GM18498 (cell line): ENCODE measurements at regions not wholly inside any gene's neighbourhood (a gene's known extent, or its start where the extent isn't known, plus 50 kb on each side); places are given as distances from the start of the nearest gene placed in this dataset.

Experiments used
- ATAC-seq: cut with Tn5 transposase; IDR thresholded peaks from one replicate; pipeline ENCODE4 v1.9.1; 2021; ENCODE audit warnings: mild to moderate bottlenecking, moderate library complexity; ENCODE audit not compliant: unreplicated experiment

- ATAC-seq, result no peak
These were observed 335.9 kb upstream of the SLCO3A1 start for GRCh38 chr15:91517491-91518200.

- no peak for ATAC-seq
These were observed 332.7 kb upstream of the SLCO3A1 start for GRCh38 chr15:91520850-91521249.

- no peak for ATAC-seq
These were observed 332.0 kb upstream of the SLCO3A1 start for GRCh38 chr15:91521548-91521947.

- ATAC-seq, result no peak
These were observed 331.5 kb upstream of the SLCO3A1 start for GRCh38 chr15:91521996-91522395.

- no peak for ATAC-seq
These were observed 330.7 kb upstream of the SLCO3A1 start for GRCh38 chr15:91522605-91523332.

GRCh38 chr15:91523596-91523995 is 329.9 kb upstream of the SLCO3A1 start:
- no peak for ATAC-seq

GRCh38 chr15:91524534-91524933 is 329.0 kb upstream of the SLCO3A1 start:
- no peak for ATAC-seq

GRCh38 chr15:91525751-91526150 is 327.8 kb upstream of the SLCO3A1 start:
- ATAC-seq, result no peak

- ATAC-seq, result no peak
These were observed 327.1 kb upstream of the SLCO3A1 start for GRCh38 chr15:91526424-91526823.

GRCh38 chr15:91528801-91529200 is 324.7 kb upstream of the SLCO3A1 start:
- ATAC-seq, result no peak

GRCh38 chr15:91529534-91529933 is 324.0 kb upstream of the SLCO3A1 start:
- no peak for ATAC-seq

GRCh38 chr15:91530279-91530678 is 323.2 kb upstream of the SLCO3A1 start:
- ATAC-seq, result no peak

GRCh38 chr15:91530956-91531582 is 322.4 kb upstream of the SLCO3A1 start:
- ATAC-seq, result no peak

- no peak for ATAC-seq
These were observed 319.3 kb upstream of the SLCO3A1 start for GRCh38 chr15:91534235-91534634.

- no peak for ATAC-seq
These were observed 318.5 kb upstream of the SLCO3A1 start for GRCh38 chr15:91534976-91535375.

- ATAC-seq, result no peak
These were observed 317.5 kb upstream of the SLCO3A1 start for GRCh38 chr15:91535856-91536500.

GRCh38 chr15:91537856-91538255 is 315.7 kb upstream of the SLCO3A1 start:
- no peak for ATAC-seq

GRCh38 chr15:91538782-91539181 is 314.7 kb upstream of the SLCO3A1 start:
- ATAC-seq, result no peak

GRCh38 chr15:91541286-91541685 is 312.2 kb upstream of the SLCO3A1 start:
- no peak for ATAC-seq

GRCh38 chr15:91542226-91542625 is 311.3 kb upstream of the SLCO3A1 start:
- no peak for ATAC-seq

- no peak for ATAC-seq
These were observed 306.2 kb upstream of the SLCO3A1 start for GRCh38 chr15:91547356-91547755.

- ATAC-seq, result no peak
These were observed 305.0 kb upstream of the SLCO3A1 start for GRCh38 chr15:91548549-91548948.
